PC-9 (cell line): ENCODE measurements at regions not wholly inside any gene's neighbourhood (a gene's known extent, or its start where the extent isn't known, plus 50 kb on each side); places are given as distances from the start of the nearest gene placed in this dataset.

ENCODE experiments used
- BruUV-seq: library from RNA; stranded (reverse); fragments of 400-500 nt; replicated peaks from 2 replicates; lab custom pipeline; 2021; lab: Mats Ljungman, UMichigan
- CTCF ChIA-PET: fragments of 300-600 bp; sonication (Branson Sonifier 250); formaldehyde crosslinking; loops from one replicate; lab custom pipeline; 2022; ENCODE audit warnings: antibody characterized with exemption; lab: Charles Lee
- POLR2A ChIA-PET: fragments of 300-600 bp; sonication (Branson Sonifier 250); formaldehyde crosslinking; loops from one replicate; lab custom pipeline; 2022; ENCODE audit warnings: antibody characterized with exemption; ENCODE audit not compliant: unreplicated experiment; lab: Charles Lee
- DNase-seq, 2 experiments: peaks; one replicate each; pipeline versions ENCODE4 v3.0.0 to v3.0.0-alpha.2; 2015 to 2022; ENCODE audit warnings: mixed read lengths in 1 of 2
- H2AFZ ChIP-seq: fragments of 200-600 bp; sonication (generic); 2 replicates; pipeline ENCODE4 v1.8.1; 2017; ENCODE audit warnings: antibody characterized with exemption
- H3F3A ChIP-seq: fragments of 200-600 bp; sonication (generic); 2 replicates; pipeline ENCODE4 v1.8.1; 2017; ENCODE audit warnings: antibody characterized with exemption, mild to moderate bottlenecking, low read depth; ENCODE audit not compliant: insufficient read depth
- H3K27ac ChIP-seq: fragments of 200-600 bp; sonication (generic); 2 replicates; pipeline ENCODE4 v1.6.1; 2016; ENCODE audit warnings: mixed run types
- H3K27me3 ChIP-seq: fragments of 200-600 bp; sonication (generic); 2 replicates; pipeline ENCODE4 v1.6.1; 2016; ENCODE audit warnings: low read depth, mixed run types; ENCODE audit not compliant: insufficient read depth
- H3K36me3 ChIP-seq: fragments of 200-600 bp; sonication (generic); 2 replicates; pipeline ENCODE4 v1.6.1; 2016; ENCODE audit warnings: low read depth, mixed run types
- H3K4me1 ChIP-seq: fragments of 200-600 bp; sonication (generic); replicated peaks from 2 replicates; pipeline ENCODE4 v1.6.1; 2016; ENCODE audit warnings: mixed run types; ENCODE audit not compliant: insufficient read depth
- H3K4me2 ChIP-seq: fragments of 200-600 bp; sonication (generic); 2 replicates; pipeline ENCODE4 v1.6.1; 2017; ENCODE audit warnings: mixed run types
- H3K4me3 ChIP-seq: fragments of 200-600 bp; sonication (generic); 2 replicates; pipeline ENCODE4 v1.6.1; 2016; ENCODE audit warnings: mixed run types
- H3K79me2 ChIP-seq: fragments of 200-600 bp; sonication (generic); 2 replicates; pipeline ENCODE4 v1.6.1; 2017; ENCODE audit warnings: low read depth, mixed run types
- H3K9me2 ChIP-seq: fragments of 200-600 bp; sonication (generic); 2 replicates; pipeline ENCODE4 v1.8.1; 2017; ENCODE audit warnings: mild to moderate bottlenecking; ENCODE audit not compliant: insufficient read depth
- H3K9me3 ChIP-seq: fragments of 200-600 bp; sonication (generic); 2 replicates; pipeline ENCODE4 v1.8.1; 2016; ENCODE audit warnings: low read depth; ENCODE audit not compliant: insufficient read depth
- H4K20me1 ChIP-seq: fragments of 200-600 bp; sonication (generic); 2 replicates; pipeline ENCODE4 v1.8.1; 2017; ENCODE audit not compliant: insufficient read depth
- EZH2 ChIP-seq: fragments of 200-600 bp; sonication (generic); IDR thresholded peaks from 2 replicates; pipeline ENCODE4 v1.8.0; 2017; ENCODE audit warnings: antibody characterized with exemption, low read depth
- intact Hi-C: fragments of 100-400 bp; cut with micrococcal nuclease; formaldehyde crosslinking; loops from one replicate; pipeline ENCODE4 v1.10.0; 2022; ENCODE audit not compliant: unreplicated experiment
- TF ChIP-seq, protein P1 (sequence below): fragments of 200-600 bp; sonication (generic); conservative IDR thresholded peaks from 2 replicates; pipeline ENCODE4 v1.6.1; 2017; ENCODE audit warnings: mixed run types, antibody characterized with exemption, mild to moderate bottlenecking, moderate library complexity

GRCh38 chr17:14919631-14920213, 345.4 kb downstream of the PMP22 start:
- Histone ChIP-seq H4K20me1 (no peaks in the 10 kb centered on the region), H3K79me2 (no peaks in the 10 kb centered on the region), H3K4me3 (no peak overlapping the region), H3K4me1 (no peaks in the 10 kb centered on the region), H3K9me2 (no peaks in the 10 kb centered on the region), H3K9me3 (no peaks in the 10 kb centered on the region), H3K36me3 (no peaks in the 10 kb centered on the region), H3K27me3 (no peaks in the 10 kb centered on the region), H3F3A (no peaks in the 10 kb centered on the region), H3K4me2 (no peak overlapping the region), H3K27ac (no peak overlapping the region), H2AFZ (no peak overlapping the region)
- no TSS peak for BruUV-seq
- ChIA-PET CTCF (no interaction called here), POLR2A (no interaction called here)
- intact Hi-C loops, result loop anchor here (10.0 kb wide), 1 partner anchor 605 kb away; no protein-coding TSS in a partner anchor
- no peak for DNase-seq
- TF ChIP-seq EZH2, result no peak
- TF ChIP-seq, protein P1, sequence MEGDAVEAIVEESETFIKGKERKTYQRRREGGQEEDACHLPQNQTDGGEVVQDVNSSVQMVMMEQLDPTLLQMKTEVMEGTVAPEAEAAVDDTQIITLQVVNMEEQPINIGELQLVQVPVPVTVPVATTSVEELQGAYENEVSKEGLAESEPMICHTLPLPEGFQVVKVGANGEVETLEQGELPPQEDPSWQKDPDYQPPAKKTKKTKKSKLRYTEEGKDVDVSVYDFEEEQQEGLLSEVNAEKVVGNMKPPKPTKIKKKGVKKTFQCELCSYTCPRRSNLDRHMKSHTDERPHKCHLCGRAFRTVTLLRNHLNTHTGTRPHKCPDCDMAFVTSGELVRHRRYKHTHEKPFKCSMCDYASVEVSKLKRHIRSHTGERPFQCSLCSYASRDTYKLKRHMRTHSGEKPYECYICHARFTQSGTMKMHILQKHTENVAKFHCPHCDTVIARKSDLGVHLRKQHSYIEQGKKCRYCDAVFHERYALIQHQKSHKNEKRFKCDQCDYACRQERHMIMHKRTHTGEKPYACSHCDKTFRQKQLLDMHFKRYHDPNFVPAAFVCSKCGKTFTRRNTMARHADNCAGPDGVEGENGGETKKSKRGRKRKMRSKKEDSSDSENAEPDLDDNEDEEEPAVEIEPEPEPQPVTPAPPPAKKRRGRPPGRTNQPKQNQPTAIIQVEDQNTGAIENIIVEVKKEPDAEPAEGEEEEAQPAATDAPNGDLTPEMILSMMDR, result no peak

- Histone ChIP-seq H3F3A (no peaks in the 10 kb centered on the region), H3K4me2 (no peak overlapping the region), H4K20me1 (no peaks in the 10 kb centered on the region), H2AFZ (no peak overlapping the region), H3K27ac (no peak overlapping the region), H3K9me3 (no peaks in the 10 kb centered on the region), H3K4me1 (no peaks in the 10 kb centered on the region), H3K27me3 (no peaks in the 10 kb centered on the region), H3K9me2 (no peaks in the 10 kb centered on the region), H3K4me3 (no peak overlapping the region), H3K79me2 (no peaks in the 10 kb centered on the region), H3K36me3 (no peaks in the 10 kb centered on the region)
- no peak for TF ChIP-seq EZH2
- TF ChIP-seq, protein P1, result no peak
- POLR2A ChIA-PET, result no interaction called here
- DNase-seq, result no peak
- BruUV-seq, result no TSS peak
- CTCF ChIA-PET, result no interaction called here
- intact Hi-C loops, result no loop called here
Observed at GRCh38 chr17:14919094-14919493, 346.0 kb downstream of the PMP22 start.

DNA sequence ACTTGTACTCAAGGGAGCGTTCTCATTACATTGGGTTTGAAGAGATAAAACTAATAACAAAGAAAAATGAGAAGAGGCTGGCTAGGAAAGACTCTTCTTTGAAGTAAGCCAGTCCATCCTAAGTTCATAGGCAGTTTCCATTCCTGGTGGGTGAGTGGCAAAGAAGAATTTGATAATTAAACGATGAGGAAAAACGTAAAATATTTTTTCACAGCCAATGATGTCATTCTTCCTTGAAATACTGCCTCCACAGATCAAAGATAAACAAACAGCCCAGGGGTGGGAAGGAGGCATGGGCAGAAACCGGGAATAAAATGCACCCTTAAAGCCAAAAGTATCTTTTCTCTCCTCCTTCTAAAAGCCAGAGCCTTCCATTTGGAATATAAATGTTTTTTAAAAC, 346.6 kb downstream of the PMP22 start:
- H3K9me3 ChIP-seq, result no peaks in the 10 kb centered on the region
- H3K27me3 ChIP-seq, result no peaks in the 10 kb centered on the region
- no TSS peak for BruUV-seq
- no peaks in the 10 kb centered on the region for H3F3A ChIP-seq
- intact Hi-C loops, result no loop called here
- no peaks in the 10 kb centered on the region for H3K9me2 ChIP-seq
- H3K4me2 ChIP-seq, result no peak overlapping the region
- H3K4me1 ChIP-seq, result no peaks in the 10 kb centered on the region
- H3K36me3 ChIP-seq, result no peaks in the 10 kb centered on the region
- TF ChIP-seq EZH2, result no peak
- TF ChIP-seq, protein P1, result no peak
- no peak overlapping the region for H3K4me3 ChIP-seq
- POLR2A ChIA-PET, result no interaction called here
- no peaks in the 10 kb centered on the region for H4K20me1 ChIP-seq
- H3K79me2 ChIP-seq, result no peaks in the 10 kb centered on the region
- CTCF ChIA-PET, result no interaction called here
- DNase-seq, result no peak
- no peak overlapping the region for H2AFZ ChIP-seq
- H3K27ac ChIP-seq, result no peak overlapping the region
